Gastrocnemius medialis (tissue), 4 donors: ENCODE measurements at regions not wholly inside any gene's neighbourhood (a gene's known extent, or its start where the extent isn't known, plus 50 kb on each side); places are given as distances from the start of the nearest gene placed in this dataset.

ENCODE experiments used
- ATAC-seq, 2 donors: fragments of 150-250 bp; one replicate each; pipeline ENCODE4 v1.9.1; 2016
- DNase-seq, 2 donors: peaks; one replicate each; pipeline ENCODE4 v3.0.0-alpha.2; 2019
- H3K27ac ChIP-seq, 4 donors: fragments of 200-600 bp; sonication (generic); 1 replicate in 1 of 4; 2 replicates in 3 of 4; pipeline ENCODE4 v1.5.1; 2016 to 2018; ENCODE audit warnings: mild to moderate bottlenecking in 2 of 4, moderate library complexity in 1 of 4
- H3K27me3 ChIP-seq, 3 donors: fragments of 200-600 bp; sonication (generic) in 2 of 3; 1 replicate in 1 of 3; 2 replicates in 2 of 3; pipeline versions ENCODE4 v1.5.1 to v1.6.0; 2016 to 2019; ENCODE audit warnings: mild to moderate bottlenecking in 1 of 3, moderate library complexity in 1 of 3
- H3K36me3 ChIP-seq, 2 donors: fragments of 200-600 bp; sonication (generic) in 1 of 2; one replicate each; pipeline ENCODE4 v1.5.1; 2017 to 2018
- H3K4me1 ChIP-seq, 2 donors: fragments of 200-600 bp; sonication (generic) in 1 of 2; one replicate each; pipeline ENCODE4 v1.5.1; 2016 to 2017; ENCODE audit warnings: mild to moderate bottlenecking in 2 of 2
- H3K4me3 ChIP-seq, 4 donors: fragments of 200-600 bp; sonication (generic) in 3 of 4; 1 replicate in 1 of 4; 2 replicates in 3 of 4; pipeline ENCODE4 v1.5.1; 2016 to 2019; ENCODE audit warnings: mild to moderate bottlenecking in 2 of 4
- H3K9me3 ChIP-seq, 3 donors: fragments of 200-600 bp; sonication (generic) in 2 of 3; 1 replicate in 1 of 3; 2 replicates in 2 of 3; pipeline ENCODE4 v1.5.1; 2016 to 2019
- POLR2A ChIP-seq, 2 donors: fragments of 450-650 bp; IDR thresholded peaks; one replicate each; pipeline ENCODE4 v1.6.1; 2017; ENCODE audit warnings: antibody characterized with exemption in 2 of 2, mild to moderate bottlenecking in 2 of 2, moderate library complexity in 2 of 2
- in situ Hi-C, 4 donors: fragments of 200-750 bp; cut with MboI; loops; one replicate each; pipeline versions ENCODE4 v1.15.0 to v1.8.0; 2017; ENCODE audit warnings: low sequenced_read_pairs in 4 of 4
- intact Hi-C: fragments of 100-400 bp; cut with DNase I; formaldehyde crosslinking; loops from one replicate; pipeline ENCODE4 v1.15.1; 2023; ENCODE audit warnings: low total_unique reads
- TF ChIP-seq, protein P1 (sequence below), 5 experiments: fragments of 450-650 bp in 3 of 5; fragments of 200-600 bp in 2 of 5; sonication (generic) in 2 of 5; IDR thresholded peaks in 4 of 5; conservative IDR thresholded peaks in 1 of 5; 1 replicate in 4 of 5; 2 replicates in 1 of 5; pipeline ENCODE4 v1.5.1; 2016 to 2019; ENCODE audit warnings: antibody characterized with exemption in 5 of 5, mild to moderate bottlenecking in 3 of 5, moderate library complexity in 3 of 5

- no peak for DNase-seq
- Histone ChIP-seq H3K27ac (no peak overlapping the region), H3K4me3 (no peak overlapping the region), H3K9me3 (no peaks in the 10 kb centered on the region), H3K4me1 (no peaks in the 10 kb centered on the region), H3K27me3 (no peaks in the 10 kb centered on the region), H3K36me3 (no peaks in the 10 kb centered on the region)
- in situ Hi-C loops = no loop called here
- no peak for ATAC-seq
- intact Hi-C loops = no loop called here
- TF ChIP-seq, protein P1, sequence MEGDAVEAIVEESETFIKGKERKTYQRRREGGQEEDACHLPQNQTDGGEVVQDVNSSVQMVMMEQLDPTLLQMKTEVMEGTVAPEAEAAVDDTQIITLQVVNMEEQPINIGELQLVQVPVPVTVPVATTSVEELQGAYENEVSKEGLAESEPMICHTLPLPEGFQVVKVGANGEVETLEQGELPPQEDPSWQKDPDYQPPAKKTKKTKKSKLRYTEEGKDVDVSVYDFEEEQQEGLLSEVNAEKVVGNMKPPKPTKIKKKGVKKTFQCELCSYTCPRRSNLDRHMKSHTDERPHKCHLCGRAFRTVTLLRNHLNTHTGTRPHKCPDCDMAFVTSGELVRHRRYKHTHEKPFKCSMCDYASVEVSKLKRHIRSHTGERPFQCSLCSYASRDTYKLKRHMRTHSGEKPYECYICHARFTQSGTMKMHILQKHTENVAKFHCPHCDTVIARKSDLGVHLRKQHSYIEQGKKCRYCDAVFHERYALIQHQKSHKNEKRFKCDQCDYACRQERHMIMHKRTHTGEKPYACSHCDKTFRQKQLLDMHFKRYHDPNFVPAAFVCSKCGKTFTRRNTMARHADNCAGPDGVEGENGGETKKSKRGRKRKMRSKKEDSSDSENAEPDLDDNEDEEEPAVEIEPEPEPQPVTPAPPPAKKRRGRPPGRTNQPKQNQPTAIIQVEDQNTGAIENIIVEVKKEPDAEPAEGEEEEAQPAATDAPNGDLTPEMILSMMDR (IDR thresholded peaks at IDR 0.05 in 4 of 5, conservative IDR thresholded peaks at IDR 0.05 in 1 of 5) = no peak
- no peak for TF ChIP-seq POLR2A (IDR thresholded peaks at IDR 0.05)
Measured at GRCh38 chr18:78742218-78742745, 237.3 kb upstream of the SALL3 start.

DNA sequence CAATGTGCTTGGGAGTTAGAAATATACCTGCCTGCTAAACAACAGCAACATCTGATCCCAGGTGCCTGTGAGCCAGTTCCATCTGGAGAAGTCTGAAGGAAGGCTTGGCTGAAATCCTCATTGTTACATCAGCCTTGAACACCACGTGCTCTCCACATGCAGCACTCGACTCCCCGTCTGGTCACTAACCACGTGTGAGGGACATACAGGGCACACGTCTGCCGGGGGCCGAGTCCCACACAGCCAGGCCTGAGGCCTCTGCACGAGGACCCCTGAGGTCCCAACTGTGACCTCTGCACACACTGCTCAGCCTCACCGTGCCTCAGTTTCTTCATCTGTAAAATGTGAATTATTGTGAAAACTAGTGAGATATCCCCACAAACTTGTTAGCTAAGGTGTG, 236.5 kb upstream of the SALL3 start:
- no peak for TF ChIP-seq POLR2A (IDR thresholded peaks at IDR 0.05)
- TF ChIP-seq, protein P1 (IDR thresholded peaks at IDR 0.05 in 4 of 5, conservative IDR thresholded peaks at IDR 0.05 in 1 of 5) = no peak
- intact Hi-C loops = no loop called here
- ATAC-seq (no peak), DNase-seq (no peak)
- Histone ChIP-seq H3K9me3 (no peaks in the 10 kb centered on the region), H3K27me3 (no peaks in the 10 kb centered on the region), H3K4me1 (no peaks in the 10 kb centered on the region), H3K27ac (no peak overlapping the region), H3K36me3 (no peaks in the 10 kb centered on the region), H3K4me3 (no peak overlapping the region)
- in situ Hi-C loops = no loop called here

- H3K27ac ChIP-seq = no peak overlapping the region
- H3K4me3 ChIP-seq = no peak overlapping the region
- no peaks in the 10 kb centered on the region for H3K27me3 ChIP-seq
- no peaks in the 10 kb centered on the region for H3K9me3 ChIP-seq
- intact Hi-C loops = no loop called here
- in situ Hi-C loops = no loop called here
- H3K36me3 ChIP-seq = no peaks in the 10 kb centered on the region
- H3K4me1 ChIP-seq = no peaks in the 10 kb centered on the region
- no peak for DNase-seq
- TF ChIP-seq, protein P1 (IDR thresholded peaks at IDR 0.05 in 4 of 5, conservative IDR thresholded peaks at IDR 0.05 in 1 of 5) = no peak
- TF ChIP-seq POLR2A (IDR thresholded peaks at IDR 0.05) = no peak
- ATAC-seq = no peak
Measured at GRCh38 chr18:78751664-78752063, 228.0 kb upstream of the SALL3 start.

GRCh38 chr18:78753240-78753639, 226.4 kb upstream of the SALL3 start:
- Histone ChIP-seq H3K4me1 (no peaks in the 10 kb centered on the region), H3K27ac (no peak overlapping the region), H3K4me3 (no peak overlapping the region), H3K9me3 (no peaks in the 10 kb centered on the region), H3K36me3 (no peaks in the 10 kb centered on the region), H3K27me3 (no peaks in the 10 kb centered on the region)
- intact Hi-C loops (no loop called here), in situ Hi-C loops (no loop called here)
- ATAC-seq (no peak), DNase-seq (no peak)
- TF ChIP-seq, protein P1 (IDR thresholded peaks at IDR 0.05 in 4 of 5, conservative IDR thresholded peaks at IDR 0.05 in 1 of 5) = no peak
- TF ChIP-seq POLR2A (IDR thresholded peaks at IDR 0.05) = no peak
